Liver (tissue), 8 donors: ENCODE measurements at regions not wholly inside any gene's neighbourhood (a gene's known extent, or its start where the extent isn't known, plus 50 kb on each side); places are given as distances from the start of the nearest gene placed in this dataset.
"Not testable (repeated sequence)": the region's sequence is repeated elsewhere in the genome, so short reads cannot be mapped to it uniquely, and the experiment has no call there.

ENCODE experiments used
- DNase-seq: peaks from one replicate; pipeline ENCODE4 v3.0.0-alpha.2; 2017; ENCODE audit warnings: low spot score
- H3K27ac ChIP-seq, 2 donors: one replicate each; pipeline ENCODE4 v1.7.0; 2013; ENCODE audit warnings: inconsistent platforms in 2 of 2, low read length in 2 of 2, control low read depth in 1 of 2, low read depth in 1 of 2, mild to moderate bottlenecking in 1 of 2
- H3K27me3 ChIP-seq, 4 donors: one replicate each; pipeline versions ENCODE4 v1.6.1 to v1.7.0; 2013; ENCODE audit warnings: low read length in 3 of 4, inconsistent platforms in 1 of 4, mild to moderate bottlenecking in 1 of 4, moderate library complexity in 1 of 4; ENCODE audit not compliant: control insufficient read depth in 4 of 4, insufficient read depth in 4 of 4
- H3K36me3 ChIP-seq, 4 donors: one replicate each; pipeline versions ENCODE4 v1.6.1 to v1.7.0; 2013; ENCODE audit warnings: low read length in 3 of 4, mild to moderate bottlenecking in 3 of 4, low read depth in 1 of 4, moderate library complexity in 1 of 4; ENCODE audit not compliant: control insufficient read depth in 4 of 4, insufficient read depth in 3 of 4
- H3K4me1 ChIP-seq, 4 donors: one replicate each; pipeline versions ENCODE4 v1.6.1 to v1.7.0; 2013; ENCODE audit warnings: low read length in 3 of 4, mild to moderate bottlenecking in 3 of 4, moderate library complexity in 1 of 4; ENCODE audit not compliant: control insufficient read depth in 4 of 4, insufficient read depth in 4 of 4
- H3K4me3 ChIP-seq, 3 donors: one replicate each; pipeline versions ENCODE4 v1.6.1 to v1.7.0; 2013; ENCODE audit warnings: low read length in 3 of 3, control low read depth in 1 of 3, low read depth in 1 of 3, mild to moderate bottlenecking in 1 of 3
- H3K9ac ChIP-seq, 2 donors: one replicate each; pipeline ENCODE4 v1.7.0; 2013; ENCODE audit warnings: low read length in 2 of 2, mild to moderate bottlenecking in 2 of 2, moderate library complexity in 2 of 2, control low read depth in 1 of 2, low read depth in 1 of 2
- H3K9me3 ChIP-seq, 4 donors: one replicate each; pipeline versions ENCODE4 v1.6.1 to v1.7.0; 2013; ENCODE audit warnings: low read length in 3 of 4; ENCODE audit not compliant: control insufficient read depth in 4 of 4
- EGR1 ChIP-seq, 2 donors: IDR thresholded peaks; 2 replicates each; pipeline ENCODE4 v1.6.1; 2016 to 2018; ENCODE audit warnings: antibody characterized with exemption in 2 of 2, low read depth in 2 of 2
- FOXA2 ChIP-seq: IDR thresholded peaks from 2 replicates; pipeline ENCODE4 v1.6.1; 2016; ENCODE audit warnings: antibody characterized with exemption
- GABPA ChIP-seq, 2 donors: IDR thresholded peaks in 1 of 2; conservative IDR thresholded peaks in 1 of 2; 2 replicates each; pipeline ENCODE4 v1.6.1; 2016; ENCODE audit warnings: antibody characterized with exemption in 2 of 2, mild to moderate bottlenecking in 1 of 2, moderate library complexity in 1 of 2
- HNF4G ChIP-seq: IDR thresholded peaks from 2 replicates; pipeline ENCODE4 v1.6.1; 2016; ENCODE audit warnings: antibody characterized with exemption
- JUND ChIP-seq, 2 donors: IDR thresholded peaks; 2 replicates each; pipeline ENCODE4 v1.6.1; 2016; ENCODE audit warnings: antibody characterized with exemption in 2 of 2
- NR2F2 ChIP-seq: IDR thresholded peaks from 2 replicates; pipeline ENCODE4 v1.6.1; 2016; ENCODE audit warnings: antibody characterized with exemption
- RAD21 ChIP-seq, 2 donors: IDR thresholded peaks; 2 replicates each; pipeline ENCODE4 v1.6.1; 2016; ENCODE audit warnings: antibody characterized with exemption in 2 of 2, mild to moderate bottlenecking in 2 of 2
- RXRA ChIP-seq, 2 donors: IDR thresholded peaks; 2 replicates each; pipeline ENCODE4 v1.6.1; 2017 to 2018; ENCODE audit warnings: antibody characterized with exemption in 2 of 2, mild to moderate bottlenecking in 1 of 2
- SP1 ChIP-seq: IDR thresholded peaks from 2 replicates; pipeline ENCODE4 v1.6.1; 2018; ENCODE audit warnings: antibody characterized with exemption, mild to moderate bottlenecking
- TAF1 ChIP-seq: conservative IDR thresholded peaks from 2 replicates; pipeline ENCODE4 v1.6.1; 2016; ENCODE audit warnings: antibody characterized with exemption, mild to moderate bottlenecking
- YY1 ChIP-seq: IDR thresholded peaks from 2 replicates; pipeline ENCODE4 v1.6.1; 2016; ENCODE audit warnings: antibody characterized with exemption, mild to moderate bottlenecking
- WGBS: extraction: QIAGEN DNeasy Blood & Tissue Kit; methylation state at CpG from one replicate; pipeline ENCODE4 v1.1.7; 2013; 5-methylcytosine and 5-hydroxymethylcytosine counted together
- TF ChIP-seq, protein P1 (sequence below): IDR thresholded peaks from 2 replicates; pipeline ENCODE4 v1.6.1; 2016; ENCODE audit warnings: antibody characterized with exemption, mild to moderate bottlenecking
- TF ChIP-seq, protein P2 (sequence below): IDR thresholded peaks from 2 replicates; pipeline ENCODE4 v1.6.1; 2016; ENCODE audit warnings: antibody characterized with exemption
- TF ChIP-seq, protein P3 (sequence below): fragments of 150-350 bp; IDR thresholded peaks from 2 replicates; pipeline ENCODE4 v1.5.1; 2017; ENCODE audit warnings: improper control_type of control experiment, low read depth, low read length; ENCODE audit not compliant: missing input control
- donor health status: healthy.
- donor health status: healthy.
- donor health status: healthy.
- donor health status: healthy.
- donor health status: healthy.

DNA sequence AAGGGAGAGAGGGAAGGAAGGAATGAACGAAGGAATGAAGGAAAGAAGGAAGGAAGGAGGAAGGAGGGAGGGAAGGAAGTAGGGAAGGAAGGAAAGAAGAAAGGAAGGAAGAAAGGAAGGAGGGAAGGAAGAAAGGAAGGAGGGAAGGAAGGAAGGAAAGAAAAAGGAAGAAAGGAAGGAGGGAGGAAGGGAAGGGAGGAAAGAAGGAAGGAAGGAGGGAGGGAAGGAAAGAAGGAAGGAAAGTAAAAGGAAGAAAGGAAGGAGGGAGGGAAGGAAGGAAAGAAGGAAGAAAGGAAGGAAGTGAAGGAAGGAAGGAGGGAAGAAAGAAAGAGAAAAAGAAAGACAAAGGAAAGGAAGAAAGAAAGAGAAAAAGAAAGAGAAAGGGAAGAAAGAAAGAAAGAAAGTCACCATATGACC lies 442.4 kb downstream of the RBFOX1 start (continued):
- TF ChIP-seq, protein P1, sequence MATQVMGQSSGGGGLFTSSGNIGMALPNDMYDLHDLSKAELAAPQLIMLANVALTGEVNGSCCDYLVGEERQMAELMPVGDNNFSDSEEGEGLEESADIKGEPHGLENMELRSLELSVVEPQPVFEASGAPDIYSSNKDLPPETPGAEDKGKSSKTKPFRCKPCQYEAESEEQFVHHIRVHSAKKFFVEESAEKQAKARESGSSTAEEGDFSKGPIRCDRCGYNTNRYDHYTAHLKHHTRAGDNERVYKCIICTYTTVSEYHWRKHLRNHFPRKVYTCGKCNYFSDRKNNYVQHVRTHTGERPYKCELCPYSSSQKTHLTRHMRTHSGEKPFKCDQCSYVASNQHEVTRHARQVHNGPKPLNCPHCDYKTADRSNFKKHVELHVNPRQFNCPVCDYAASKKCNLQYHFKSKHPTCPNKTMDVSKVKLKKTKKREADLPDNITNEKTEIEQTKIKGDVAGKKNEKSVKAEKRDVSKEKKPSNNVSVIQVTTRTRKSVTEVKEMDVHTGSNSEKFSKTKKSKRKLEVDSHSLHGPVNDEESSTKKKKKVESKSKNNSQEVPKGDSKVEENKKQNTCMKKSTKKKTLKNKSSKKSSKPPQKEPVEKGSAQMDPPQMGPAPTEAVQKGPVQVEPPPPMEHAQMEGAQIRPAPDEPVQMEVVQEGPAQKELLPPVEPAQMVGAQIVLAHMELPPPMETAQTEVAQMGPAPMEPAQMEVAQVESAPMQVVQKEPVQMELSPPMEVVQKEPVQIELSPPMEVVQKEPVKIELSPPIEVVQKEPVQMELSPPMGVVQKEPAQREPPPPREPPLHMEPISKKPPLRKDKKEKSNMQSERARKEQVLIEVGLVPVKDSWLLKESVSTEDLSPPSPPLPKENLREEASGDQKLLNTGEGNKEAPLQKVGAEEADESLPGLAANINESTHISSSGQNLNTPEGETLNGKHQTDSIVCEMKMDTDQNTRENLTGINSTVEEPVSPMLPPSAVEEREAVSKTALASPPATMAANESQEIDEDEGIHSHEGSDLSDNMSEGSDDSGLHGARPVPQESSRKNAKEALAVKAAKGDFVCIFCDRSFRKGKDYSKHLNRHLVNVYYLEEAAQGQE: no peak

DNA sequence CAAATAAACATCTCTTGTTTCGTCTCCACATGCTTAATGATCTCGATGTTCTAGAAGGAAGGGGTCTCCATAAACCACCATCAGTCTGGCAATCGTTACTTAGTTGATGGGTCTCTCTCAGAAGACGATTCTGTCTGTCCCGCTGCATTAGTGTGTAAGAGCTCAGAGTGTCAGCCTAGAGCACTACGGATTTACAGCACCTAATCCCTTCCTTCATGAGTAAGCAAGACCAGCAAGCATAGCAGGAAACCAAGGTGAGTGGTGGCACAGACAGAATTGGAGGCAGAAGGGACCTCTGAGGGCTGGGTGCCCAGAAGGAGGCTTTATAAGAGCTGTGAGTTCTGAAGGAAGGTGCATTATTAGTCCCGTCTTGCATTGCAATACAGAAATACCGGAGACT lies 440.1 kb downstream of the RBFOX1 start:
- no peak for TF ChIP-seq EGR1 (IDR thresholded peaks at IDR 0.05; ENCODE audit: low read depth in 2 of 2)
- TF ChIP-seq RAD21 (IDR thresholded peaks at IDR 0.05): no peak
- TF ChIP-seq TAF1: no peak
- TF ChIP-seq SP1: no peak
- no peak for TF ChIP-seq NR2F2
- TF ChIP-seq HNF4G: no peak
- TF ChIP-seq GABPA (IDR thresholded peaks at IDR 0.05 in 1 of 2, conservative IDR thresholded peaks at IDR 0.05 in 1 of 2): no peak
- TF ChIP-seq RXRA (IDR thresholded peaks at IDR 0.05): no peak
- TF ChIP-seq, protein P2, sequence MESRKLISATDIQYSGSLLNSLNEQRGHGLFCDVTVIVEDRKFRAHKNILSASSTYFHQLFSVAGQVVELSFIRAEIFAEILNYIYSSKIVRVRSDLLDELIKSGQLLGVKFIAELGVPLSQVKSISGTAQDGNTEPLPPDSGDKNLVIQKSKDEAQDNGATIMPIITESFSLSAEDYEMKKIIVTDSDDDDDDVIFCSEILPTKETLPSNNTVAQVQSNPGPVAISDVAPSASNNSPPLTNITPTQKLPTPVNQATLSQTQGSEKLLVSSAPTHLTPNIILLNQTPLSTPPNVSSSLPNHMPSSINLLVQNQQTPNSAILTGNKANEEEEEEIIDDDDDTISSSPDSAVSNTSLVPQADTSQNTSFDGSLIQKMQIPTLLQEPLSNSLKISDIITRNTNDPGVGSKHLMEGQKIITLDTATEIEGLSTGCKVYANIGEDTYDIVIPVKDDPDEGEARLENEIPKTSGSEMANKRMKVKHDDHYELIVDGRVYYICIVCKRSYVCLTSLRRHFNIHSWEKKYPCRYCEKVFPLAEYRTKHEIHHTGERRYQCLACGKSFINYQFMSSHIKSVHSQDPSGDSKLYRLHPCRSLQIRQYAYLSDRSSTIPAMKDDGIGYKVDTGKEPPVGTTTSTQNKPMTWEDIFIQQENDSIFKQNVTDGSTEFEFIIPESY: no peak
- no peak for DNase-seq
- Histone ChIP-seq H3K4me1 (no peaks in the 10 kb centered on the region), H3K4me3 (no peak overlapping the region), H3K9me3 (peaks cover 0 to 4% (median 1%) of the 10 kb centered on the region in 4 donors), H3K27me3 (peaks cover 0 to 4% (median 1%) of the 10 kb centered on the region in 4 donors), H3K9ac (no peak overlapping the region), H3K36me3 (no peaks in the 10 kb centered on the region), H3K27ac (no peak overlapping the region)
- WGBS: 79% methylated on average over 8 of the region's 8 CpGs

DNA sequence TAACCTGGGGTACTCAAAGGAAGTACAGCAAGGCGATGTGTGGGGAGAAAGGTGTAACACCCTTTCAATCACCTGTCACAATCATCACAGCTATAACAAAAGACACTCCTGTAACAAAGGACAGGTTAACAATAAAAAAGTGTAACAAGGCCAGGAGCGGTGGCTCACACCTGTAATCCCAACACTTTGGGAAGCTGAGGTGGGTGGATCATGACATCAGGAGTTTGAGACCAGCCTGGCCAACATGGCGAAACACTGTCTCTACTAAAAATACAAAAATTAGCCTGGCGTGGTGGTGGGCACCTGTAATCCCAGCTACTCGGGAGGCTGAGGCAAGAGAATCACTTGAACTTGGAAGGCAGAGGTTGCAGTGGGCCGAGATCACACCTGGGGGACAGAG lies 436.4 kb downstream of the RBFOX1 start:
- not testable (repeated sequence) for H3K9me3 ChIP-seq, H3K4me3 ChIP-seq, H3K36me3 ChIP-seq, H3K27me3 ChIP-seq, H3K9ac ChIP-seq, H3K27ac ChIP-seq, DNase-seq, H3K4me1 ChIP-seq
- 88% methylated on average over 6 of the region's 6 CpGs for WGBS

DNA sequence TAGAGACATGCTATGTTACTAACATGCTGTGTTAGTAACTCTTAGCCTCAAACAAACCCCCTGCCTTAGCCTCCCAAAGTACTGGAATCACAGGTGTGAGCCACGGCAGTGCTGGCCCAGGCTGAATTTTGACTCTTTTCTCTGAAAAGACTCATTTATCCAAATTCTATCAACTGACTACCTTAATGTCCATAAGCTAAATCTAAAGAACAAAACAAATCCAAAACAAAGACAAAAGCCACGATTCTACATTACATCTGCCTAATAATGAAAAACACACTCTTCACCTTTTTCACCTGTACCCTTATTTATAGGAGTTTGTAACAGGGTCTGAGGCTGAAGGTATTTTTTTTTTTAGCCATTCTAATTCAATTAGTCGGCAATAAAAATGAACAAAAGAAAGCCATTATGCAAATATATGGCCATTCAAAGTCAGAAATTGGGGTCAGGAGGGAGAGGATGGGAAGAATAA lies 432.5 kb downstream of the RBFOX1 start:
- H3K36me3 ChIP-seq: no peaks in the 10 kb centered on the region
- 41% methylated on average over 3 of the region's 3 CpGs for WGBS
- peaks cover 0 to 2% (median 0%) of the 10 kb centered on the region in 4 donors for H3K9me3 ChIP-seq
- no peak overlapping the region for H3K4me3 ChIP-seq
- peaks cover 0 to 8% (median 0%) of the 10 kb centered on the region in 4 donors for H3K27me3 ChIP-seq
- H3K9ac ChIP-seq: no peak overlapping the region
- no peak overlapping the region for H3K27ac ChIP-seq
- DNase-seq: no peak
- no peaks in the 10 kb centered on the region for H3K4me1 ChIP-seq
- no peak for TF ChIP-seq SP1
- TF ChIP-seq FOXA2: no peak
- TF ChIP-seq, protein P2: no peak
- TF ChIP-seq, protein P3, sequence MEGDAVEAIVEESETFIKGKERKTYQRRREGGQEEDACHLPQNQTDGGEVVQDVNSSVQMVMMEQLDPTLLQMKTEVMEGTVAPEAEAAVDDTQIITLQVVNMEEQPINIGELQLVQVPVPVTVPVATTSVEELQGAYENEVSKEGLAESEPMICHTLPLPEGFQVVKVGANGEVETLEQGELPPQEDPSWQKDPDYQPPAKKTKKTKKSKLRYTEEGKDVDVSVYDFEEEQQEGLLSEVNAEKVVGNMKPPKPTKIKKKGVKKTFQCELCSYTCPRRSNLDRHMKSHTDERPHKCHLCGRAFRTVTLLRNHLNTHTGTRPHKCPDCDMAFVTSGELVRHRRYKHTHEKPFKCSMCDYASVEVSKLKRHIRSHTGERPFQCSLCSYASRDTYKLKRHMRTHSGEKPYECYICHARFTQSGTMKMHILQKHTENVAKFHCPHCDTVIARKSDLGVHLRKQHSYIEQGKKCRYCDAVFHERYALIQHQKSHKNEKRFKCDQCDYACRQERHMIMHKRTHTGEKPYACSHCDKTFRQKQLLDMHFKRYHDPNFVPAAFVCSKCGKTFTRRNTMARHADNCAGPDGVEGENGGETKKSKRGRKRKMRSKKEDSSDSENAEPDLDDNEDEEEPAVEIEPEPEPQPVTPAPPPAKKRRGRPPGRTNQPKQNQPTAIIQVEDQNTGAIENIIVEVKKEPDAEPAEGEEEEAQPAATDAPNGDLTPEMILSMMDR: no peak
- TF ChIP-seq YY1: no peak
- no peak for TF ChIP-seq HNF4G
- TF ChIP-seq RAD21 (IDR thresholded peaks at IDR 0.05): no peak
- TF ChIP-seq RXRA (IDR thresholded peaks at IDR 0.05): no peak
- TF ChIP-seq JUND (IDR thresholded peaks at IDR 0.05): no peak
- TF ChIP-seq GABPA (IDR thresholded peaks at IDR 0.05 in 1 of 2, conservative IDR thresholded peaks at IDR 0.05 in 1 of 2): no peak
